ENCODE measurements at regions not wholly inside any gene's neighbourhood (a gene's known extent, or its start where the extent isn't known, plus 50 kb on each side); places are given as distances from the start of the nearest gene placed in this dataset.
"Not testable (repeated sequence)": the region's sequence is repeated elsewhere in the genome, so short reads cannot be mapped to it uniquely, and the experiment has no call there.

DNA sequence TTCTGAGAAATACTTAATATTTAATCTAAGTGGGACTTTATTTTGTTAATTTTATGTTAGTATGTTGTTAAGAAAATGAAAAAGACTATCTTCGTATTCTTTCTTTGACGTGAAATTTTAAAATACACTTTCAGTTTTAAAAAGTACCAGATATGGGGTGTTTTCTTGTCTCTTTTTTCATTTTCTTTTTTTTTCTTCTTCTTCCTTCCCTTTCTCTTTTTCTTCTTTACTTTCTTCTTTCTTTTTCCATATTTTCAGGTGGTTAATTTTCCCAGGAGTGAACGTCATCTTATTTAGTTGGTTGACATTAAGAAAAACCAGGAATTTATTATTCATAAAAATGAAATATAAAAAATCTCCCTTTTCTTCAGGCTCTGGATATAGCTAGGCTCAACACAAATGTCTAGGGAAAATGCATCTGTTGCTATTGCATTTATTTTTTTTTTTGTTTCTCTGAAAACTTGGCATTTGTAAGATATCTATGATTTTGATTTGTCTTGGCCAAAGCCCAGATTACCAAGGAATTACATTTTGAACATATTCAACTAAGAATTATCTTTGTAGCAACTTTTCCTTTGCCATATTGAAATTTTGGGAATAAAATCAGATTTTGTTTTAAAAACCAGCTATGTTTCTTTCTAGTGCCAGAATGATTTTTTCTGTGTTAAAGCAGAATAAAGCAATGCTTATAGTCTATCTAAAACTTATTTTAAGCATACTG lies 241.3 kb upstream of the FOXP2 start:
- no peak for DNase-seq

DNA sequence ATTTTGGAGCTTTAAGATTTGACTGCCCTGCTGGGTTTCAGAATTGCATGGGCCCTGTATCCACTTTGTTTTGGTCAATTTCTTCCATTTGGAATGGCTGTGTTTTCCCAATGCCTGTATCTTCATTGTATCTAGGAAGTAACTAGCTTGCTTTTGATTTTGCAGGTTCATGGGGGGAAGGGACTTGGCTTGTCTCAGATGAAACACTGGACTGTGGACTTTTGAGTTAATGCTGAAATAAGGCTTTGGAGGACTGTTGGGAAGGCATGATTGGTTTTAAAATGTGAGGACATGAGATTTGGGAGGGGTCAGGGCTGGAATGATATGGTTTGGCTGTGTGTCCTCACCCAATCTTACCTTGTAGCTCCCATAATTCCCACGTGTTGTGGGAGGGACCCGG lies 245.2 kb upstream of the FOXP2 start:
- DNase-seq, result not testable (repeated sequence)

DNA sequence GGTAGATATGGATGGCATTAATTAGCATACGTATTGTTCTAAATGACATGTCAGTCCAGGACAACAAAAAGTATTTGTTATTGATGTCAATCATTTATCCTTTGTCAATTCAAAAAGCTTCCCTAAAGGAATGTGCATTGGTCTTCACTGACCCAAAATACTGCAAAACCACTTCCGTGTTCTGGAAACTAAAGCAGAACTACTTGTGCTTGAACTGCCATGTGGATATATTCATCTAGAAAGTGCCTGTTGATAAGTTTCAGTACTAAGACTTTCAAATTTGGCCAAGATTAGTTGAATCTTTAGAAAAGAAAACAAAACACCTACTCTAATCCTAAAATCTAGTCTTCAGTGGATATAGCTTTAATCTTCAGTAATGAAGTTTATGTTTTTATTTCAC lies 242.1 kb upstream of the PPP1R3A start:
- no peak for DNase-seq

DNA sequence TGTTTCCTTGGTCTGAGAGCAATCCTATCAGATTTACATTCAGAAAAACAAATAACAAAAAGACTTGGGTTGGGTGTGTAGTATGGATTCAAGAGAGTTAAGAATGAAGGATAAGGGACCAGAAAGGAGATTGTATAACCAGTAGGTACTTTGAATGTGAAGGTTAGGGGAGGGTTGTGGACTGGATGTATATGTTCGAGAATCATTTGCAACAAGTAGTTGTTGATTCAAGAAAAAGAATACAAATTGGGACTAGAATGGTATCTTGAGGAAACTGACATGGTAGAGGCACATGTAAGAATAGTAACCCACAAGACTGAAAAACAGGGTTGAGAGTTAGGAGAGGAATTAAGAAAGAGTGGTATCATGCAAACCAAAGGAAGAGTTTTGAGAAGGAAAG lies 240.0 kb upstream of the PPP1R3A start:
- DNase-seq, result no peak

DNA sequence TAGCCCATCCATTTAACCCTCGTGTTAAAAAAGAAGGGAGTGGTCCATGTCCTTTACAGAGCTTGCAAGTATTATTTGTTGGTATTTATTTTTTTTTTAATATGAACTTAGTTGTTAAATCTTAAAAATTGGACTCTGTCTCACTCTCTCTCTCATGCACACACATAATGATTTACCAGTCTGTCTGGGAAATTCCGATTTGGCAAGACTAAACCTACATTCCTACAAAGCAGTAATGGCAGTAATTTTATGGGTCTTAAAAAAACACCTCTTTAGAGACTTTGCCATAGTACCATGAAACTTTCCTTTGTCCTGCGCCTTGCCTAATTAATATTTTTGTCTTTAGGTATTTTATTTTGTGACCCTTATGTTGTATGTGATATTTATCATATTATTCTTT lies 239.5 kb upstream of the PPP1R3A start:
- no peak for DNase-seq

DNA sequence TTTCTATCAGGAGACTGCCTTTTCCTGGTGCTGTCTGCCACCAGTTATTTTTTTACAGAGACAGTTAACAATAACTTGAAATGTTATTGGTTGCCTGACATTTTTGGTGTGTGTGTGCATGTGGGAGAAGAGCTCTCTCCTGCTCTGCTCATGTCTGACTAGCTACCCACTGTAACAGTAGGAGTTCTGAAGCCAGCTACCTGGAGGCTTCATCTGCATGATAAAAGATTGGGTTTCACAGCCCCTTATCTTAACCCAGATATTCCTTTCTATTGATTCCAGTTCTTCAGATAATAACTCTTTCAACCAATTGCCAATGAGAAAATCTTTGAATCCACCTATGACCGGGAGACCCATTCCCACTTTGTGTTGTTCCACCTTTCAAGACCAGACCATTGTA lies 237.4 kb upstream of the PPP1R3A start:
- DNase-seq, result no peak

DNA sequence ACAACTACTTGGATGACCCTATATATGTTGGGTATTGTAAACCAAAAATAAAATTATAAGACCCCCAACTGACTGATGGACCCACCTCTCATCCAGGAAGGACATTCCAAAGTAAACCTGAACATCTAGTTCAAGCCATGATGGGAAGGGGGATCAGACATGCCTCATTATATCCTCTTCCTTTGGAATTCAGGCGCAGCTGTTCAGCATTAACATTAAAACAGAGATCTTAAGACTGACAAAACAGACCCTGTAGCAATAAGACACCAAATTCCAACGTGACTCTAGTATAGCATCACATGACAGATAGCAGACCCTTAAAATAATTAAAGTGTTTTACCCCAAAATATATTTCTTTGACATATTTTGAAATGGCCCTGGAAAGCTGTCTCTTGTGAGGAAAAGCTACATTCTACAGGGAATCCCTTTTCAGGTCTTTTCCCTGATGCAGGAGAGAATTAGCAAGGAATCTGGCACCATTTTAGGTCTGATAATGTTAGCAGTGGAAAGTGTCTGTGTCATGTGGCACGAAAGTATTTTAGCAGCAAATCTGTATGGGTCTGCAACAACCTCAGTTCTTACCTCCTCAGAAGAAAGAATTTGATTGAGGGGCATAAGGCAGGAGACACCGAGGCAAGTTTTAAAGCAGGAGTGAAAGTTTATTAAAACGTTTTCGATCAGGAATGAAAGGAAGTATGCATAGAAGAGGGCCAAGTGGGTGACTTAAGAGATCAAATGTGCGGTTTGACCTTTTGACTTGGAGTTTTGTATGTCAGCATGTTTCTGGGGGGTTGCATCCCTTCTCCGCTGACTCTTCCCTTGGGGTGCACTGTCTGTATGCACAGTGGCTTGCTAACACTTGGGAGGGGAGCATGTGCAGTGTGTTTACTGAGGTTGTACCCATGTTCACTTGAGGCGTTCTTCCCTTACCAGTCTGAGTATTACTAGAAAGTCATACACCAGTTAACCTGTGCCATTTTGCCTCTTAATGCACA lies 236.6 kb upstream of the PPP1R3A start:
- DNase-seq, result peak; percentile 9

DNA sequence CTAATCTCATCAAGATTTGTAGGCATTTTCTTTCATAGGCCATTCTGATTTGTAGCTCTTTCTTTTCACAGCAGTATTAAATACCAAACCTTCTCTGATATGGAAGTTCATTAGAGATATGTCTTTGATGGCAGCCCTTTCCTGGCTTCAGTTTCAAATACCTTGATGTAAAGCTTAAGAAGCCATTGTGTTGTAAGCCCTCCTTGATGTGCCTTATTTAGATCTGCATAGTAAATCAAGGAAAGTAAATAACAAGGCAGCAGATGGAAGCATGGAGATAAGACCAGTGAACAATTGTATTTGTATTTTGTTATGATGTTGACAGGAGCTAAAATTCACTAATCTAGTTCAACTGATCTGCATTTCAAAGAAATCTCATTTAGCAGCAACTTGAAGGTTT lies 234.9 kb upstream of the PPP1R3A start:
- DNase-seq, result peak; percentile 57

DNA sequence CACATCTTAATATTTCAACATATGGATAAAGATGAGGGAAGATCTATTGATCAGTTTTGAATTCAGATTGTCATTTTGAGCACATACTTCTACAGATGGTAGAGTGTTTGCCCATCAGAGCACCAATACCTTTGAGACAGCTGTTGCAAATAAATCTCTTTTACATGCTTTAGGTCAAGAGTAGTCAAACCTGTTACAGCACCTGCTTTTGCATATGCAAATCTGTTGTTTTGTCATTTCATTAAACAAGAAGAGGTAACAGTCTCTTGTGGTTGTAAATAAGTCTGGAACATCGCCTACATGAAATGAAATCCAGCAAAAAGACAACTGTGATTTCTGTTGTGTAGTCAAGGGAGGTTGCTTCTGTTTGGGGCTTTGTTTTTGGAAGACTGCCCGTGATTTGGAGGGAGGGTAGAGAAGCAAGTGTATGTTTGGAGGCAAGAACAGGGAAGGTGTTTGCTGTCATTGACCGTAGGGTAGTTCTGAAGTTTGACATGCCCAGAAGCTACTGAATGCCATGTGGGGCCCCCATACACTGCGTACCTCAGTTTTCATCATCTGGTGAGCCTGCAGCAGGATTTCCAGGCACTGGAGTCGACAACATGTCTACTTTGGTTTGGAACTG lies 233.6 kb upstream of the PPP1R3A start:
- DNase-seq, result no peak

DNA sequence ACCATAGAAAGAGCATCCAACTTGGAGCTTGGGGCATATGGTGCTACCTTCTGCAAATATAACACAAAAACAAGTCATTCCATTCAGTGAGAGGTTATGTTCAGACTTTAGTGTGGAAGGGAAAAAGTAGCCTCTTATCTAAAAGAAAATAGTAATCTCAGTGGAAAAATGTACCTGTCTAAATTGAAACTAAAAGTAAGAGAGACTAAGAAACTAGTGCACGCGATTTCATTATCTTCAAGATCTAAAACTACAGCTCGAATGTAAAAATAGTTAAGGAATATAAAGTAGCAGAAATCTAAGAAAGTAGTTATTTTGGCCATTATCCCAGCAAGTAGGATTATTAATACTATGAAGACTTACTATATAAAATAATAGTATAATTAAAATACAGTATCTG lies 233.0 kb upstream of the PPP1R3A start:
- no peak for DNase-seq

DNA sequence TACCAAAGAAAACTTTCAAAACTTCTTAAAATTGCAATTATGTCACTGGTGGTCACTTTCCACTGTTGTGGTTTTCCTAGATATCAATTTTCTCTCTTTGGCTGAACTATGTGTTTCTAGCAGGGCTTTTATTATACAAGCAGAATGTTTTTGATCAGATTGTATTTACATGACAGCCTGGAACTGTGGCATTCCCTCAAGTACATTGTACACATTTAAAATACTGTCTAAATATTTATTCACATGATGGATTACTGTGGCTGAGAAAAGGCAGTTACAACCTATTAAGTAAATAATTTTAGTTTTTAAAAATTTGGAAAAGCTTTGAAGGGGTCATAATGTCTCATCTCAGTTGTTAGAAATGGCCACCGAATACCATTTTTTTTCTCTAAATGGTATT lies 231.9 kb upstream of the PPP1R3A start:
- DNase-seq, result no peak

DNA sequence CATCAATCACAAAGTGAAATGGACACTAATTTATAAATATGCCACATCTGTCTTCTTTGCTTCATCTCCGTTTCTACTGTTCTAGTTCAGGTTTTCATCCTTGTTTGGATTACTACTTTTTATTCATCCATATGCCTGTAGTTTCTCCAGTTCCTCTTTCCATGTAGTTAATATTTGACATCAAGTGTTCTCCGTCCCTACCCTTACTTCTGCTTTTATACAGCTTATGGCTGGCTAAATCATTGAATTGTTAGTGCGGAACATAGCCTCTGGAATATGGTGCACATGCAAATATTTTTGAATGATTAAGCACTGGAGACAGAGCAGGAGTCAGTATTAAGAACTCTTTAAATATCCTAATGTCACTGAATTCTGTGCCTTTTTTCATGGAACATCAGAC lies 230.0 kb upstream of the PPP1R3A start:
- no peak for DNase-seq

DNA sequence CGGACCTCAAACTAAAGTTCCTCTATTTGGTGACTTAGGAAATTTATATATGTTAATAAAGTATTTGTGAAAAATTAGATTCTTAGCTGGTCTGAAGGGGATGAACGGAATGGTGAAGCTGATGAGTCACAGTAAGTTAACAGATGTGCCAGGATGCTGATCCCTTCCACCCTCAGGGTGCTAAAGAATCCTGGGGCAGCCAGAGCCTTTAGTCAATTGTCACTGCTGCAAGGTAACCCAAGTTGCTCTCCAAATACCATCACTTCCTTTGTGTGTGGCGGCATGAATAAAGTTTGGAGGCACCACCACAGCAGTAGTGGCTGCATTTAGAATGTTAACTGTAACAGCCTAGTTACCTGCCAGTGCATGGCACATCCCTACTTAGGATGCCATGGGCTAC lies 222.6 kb upstream of the PPP1R3A start:
- DNase-seq, result peak; percentile 8

DNA sequence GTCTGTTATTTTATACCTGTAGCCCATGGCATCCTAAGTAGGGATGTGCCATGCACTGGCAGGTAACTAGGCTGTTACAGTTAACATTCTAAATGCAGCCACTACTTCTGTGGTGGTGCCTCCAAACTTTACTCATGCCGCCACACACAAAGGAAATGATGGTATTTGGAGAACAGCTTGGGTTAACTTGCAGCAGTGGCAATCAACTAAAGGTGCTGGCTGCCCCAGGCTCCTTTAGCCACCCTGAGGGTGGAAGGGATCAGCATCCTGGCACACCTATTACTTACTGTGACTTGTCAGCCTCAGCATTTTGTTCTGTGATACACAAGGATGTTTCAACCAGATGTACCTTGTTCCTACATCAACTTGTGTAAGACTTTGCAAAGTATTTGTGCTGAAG lies 221.8 kb upstream of the PPP1R3A start:
- no peak for DNase-seq

DNA sequence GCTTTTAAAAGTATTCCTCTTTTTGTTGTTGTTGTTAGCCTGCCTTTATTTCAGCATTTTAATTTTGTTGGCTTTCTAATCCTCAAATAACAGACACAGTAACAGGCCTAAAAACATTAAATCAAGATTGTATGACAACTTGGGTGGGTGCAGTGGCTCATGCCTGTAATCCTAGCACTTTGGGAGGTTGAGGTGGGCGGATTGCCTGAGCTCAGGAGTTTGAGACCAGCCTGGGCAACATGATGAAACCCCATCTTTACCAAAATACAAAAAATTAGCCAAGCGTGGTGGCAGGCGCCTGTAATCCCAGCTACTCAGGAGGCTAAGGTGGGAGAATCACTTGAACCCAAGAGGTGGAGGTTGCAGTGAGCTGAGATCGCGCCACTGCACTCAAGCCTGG lies 220.9 kb upstream of the PPP1R3A start:
- not testable (repeated sequence) for DNase-seq

DNA sequence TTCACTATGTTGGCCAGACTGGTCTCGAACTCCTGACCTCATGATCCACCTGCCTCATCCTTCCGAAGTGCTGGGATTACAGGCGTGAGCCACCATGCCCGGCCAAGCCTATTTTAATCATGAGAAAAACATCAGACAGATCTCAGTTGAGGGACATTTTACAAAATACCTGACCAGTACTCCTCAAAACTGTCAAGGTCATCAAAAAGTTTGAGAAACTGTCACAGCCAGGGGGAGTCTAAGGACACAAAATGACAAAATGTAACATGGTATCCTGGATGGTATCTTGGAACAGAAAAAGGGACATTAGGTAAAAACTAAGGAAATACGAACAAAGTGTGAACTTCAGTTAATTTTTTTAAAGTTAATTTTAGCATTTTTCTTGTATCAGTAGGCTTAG lies 219.8 kb upstream of the PPP1R3A start:
- DNase-seq, result no peak

DNA sequence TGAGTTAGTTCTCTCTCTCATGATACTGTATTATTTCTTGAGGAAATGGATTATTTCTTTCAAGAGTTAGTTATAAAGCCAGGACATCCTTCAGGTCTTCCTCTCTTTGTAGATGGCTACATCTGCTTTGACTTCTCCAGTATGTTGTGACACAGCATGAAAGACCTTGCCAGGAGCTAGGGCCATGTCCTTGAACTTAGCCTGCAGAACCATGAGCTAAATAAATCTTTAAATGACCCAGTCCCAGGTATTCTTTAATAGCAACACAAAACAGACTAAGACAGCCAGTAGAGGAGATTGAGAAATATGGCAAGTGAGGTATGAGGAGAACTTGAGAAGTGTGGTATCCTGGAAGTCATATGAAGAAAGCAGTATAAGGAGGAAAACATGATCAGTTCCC lies 214.9 kb upstream of the PPP1R3A start:
- DNase-seq, result no peak

DNA sequence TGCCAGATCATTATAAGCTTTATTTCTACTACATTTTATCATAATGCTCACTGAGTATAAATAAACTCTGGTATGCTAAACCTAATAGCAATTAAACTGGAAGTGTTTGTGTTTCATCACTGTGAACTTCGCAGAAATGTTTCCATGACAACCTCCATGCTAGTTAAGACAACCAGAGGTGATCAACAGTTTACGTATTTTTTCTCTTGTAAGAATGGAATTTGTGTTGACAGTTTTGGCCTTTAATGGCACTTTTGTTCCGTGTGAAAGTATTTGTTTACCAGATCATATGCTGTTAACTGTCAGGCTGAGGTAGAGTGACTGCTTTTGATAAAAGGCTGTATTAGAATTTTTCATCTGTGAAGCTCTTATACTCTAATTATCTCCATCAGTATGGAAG lies 212.1 kb upstream of the PPP1R3A start:
- DNase-seq, result no peak

DNA sequence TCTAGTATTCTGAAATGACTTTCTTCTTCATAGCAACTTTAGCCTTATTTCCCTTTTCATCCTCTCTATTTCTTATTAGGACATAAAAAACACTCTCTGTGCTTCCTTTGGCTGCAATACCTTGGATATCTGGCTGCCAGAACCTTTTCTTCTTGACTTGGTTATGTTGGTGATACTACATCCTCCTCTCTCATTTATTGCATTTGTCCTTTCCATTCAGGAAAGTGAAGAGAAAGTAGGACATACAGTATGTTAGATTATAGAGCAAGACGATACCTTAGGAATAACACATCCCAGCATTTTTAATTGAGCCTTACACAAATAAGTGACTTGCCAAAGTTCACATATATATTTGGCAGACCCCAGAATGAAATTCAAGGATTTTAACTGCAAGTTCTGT lies 210.1 kb upstream of the PPP1R3A start:
- no peak for DNase-seq

DNA sequence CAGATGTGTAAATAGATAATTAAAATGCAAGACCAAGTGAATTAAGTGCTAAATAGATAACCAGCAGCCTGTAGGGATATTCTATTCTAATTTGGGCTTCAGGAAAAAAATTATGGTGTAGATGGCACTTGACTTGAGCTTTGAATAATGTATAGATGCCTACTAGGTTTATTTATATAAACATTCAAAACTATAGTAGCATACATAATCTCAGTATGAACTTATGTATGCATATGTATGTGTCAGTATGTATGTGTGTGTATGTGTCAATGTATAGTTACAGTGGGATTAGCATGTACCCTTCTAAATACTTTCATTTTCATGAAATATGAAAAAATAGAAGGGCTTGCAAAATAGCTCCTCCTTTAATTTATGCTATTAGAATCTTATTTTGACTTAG lies 207.3 kb upstream of the PPP1R3A start:
- DNase-seq, result no peak

DNA sequence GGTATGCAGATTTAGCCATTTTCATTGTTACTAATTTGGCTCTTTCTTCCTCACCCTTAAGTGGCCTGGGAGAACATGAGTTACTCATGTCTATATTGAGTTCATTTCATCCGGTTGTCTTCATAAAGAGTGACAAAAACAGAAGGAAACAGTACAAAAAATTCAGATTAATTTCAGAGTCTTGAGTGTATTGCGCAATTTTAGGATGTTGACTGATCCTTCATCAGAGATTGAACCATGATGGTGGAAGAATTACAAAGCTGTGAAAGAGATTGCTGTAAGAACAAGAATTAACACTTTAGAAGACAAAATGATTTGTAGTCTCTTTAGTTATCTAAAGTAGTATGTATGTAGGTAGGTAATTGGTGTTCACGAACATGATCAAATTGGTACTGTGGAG lies 194.0 kb upstream of the PPP1R3A start:
- no peak for DNase-seq

DNA sequence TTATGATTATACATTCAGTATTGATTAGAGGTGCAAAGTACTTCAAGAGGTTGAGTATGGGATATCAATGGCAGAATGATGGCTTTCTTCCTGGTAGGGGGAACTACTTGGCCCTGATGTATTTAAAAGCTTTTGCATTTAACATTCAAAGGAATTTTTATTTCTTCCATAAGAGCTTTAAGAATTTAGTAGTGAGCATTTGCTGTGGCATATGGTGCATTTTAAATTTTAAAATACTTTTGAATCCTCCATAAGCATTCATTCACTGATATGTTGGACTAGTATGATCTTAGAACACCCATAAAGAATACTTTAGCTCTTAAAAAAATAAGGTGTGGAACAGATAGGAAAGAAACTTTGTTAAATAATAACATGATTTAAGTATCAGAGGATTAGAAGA lies 191.9 kb upstream of the PPP1R3A start:
- DNase-seq, result no peak

DNA sequence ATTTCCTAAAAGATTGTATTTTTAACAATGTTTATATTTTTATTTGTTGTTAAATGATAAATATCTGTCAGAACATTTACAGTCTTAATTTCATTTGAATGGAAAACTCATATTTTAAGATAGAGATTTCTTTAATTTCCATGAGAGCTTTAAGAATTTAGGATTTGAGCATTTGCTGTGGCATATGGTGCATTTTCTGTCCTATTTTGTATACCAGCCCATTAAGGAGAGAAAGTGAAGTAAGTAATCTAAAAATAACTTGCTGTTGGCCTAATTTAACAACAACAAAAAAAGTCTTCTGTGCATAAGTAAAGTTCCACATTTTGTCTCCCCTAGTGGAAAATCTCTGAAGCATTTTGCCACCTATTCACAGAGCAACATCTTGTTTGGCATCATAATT lies 190.9 kb upstream of the PPP1R3A start:
- no peak for DNase-seq

DNA sequence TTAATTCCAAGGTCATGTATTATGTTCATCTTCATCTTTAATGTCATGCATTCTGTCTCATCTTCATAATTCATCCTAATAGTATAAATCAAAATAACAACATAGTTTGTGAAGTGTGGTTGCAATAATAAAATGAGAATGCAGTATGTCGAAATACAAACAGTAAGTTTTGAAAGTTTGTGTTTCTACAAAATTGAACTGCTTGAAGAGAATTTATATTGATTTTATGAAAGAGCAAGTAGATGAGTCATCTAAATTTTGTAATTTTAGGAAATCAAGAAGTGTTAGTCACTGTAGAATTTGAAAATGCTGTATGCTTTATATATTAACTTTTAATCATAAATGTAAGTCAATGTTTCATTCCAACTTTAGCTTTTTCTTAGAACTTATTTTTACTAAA lies 190.5 kb upstream of the PPP1R3A start:
- no peak for DNase-seq
